GM12872 (cell line): ENCODE measurements at regions not wholly inside any gene's neighbourhood (a gene's known extent, or its start where the extent isn't known, plus 50 kb on each side); places are given as distances from the start of the nearest gene placed in this dataset.

Experiments
- CTCF ChIP-seq: IDR thresholded peaks from 3 replicates; pipeline ENCODE4 v1.5.1; 2011; ENCODE audit warnings: low read depth, mild to moderate bottlenecking, low read length, moderate library complexity; ENCODE audit not compliant: insufficient read depth

GRCh38 chr6:12480379-12480778 is 190.2 kb downstream of the EDN1 start:
- TF ChIP-seq CTCF = no peak

- TF ChIP-seq CTCF = no peak
Measured at GRCh38 chr6:12481292-12481691, 191.1 kb downstream of the EDN1 start.

GRCh38 chr6:12481850-12482249 is 191.7 kb downstream of the EDN1 start:
- TF ChIP-seq CTCF = no peak

- peak; percentile 49; the same call in 2 of the 3 replicates for TF ChIP-seq CTCF
Measured at GRCh38 chr6:12482386-12483375, 192.5 kb downstream of the EDN1 start.

GRCh38 chr6:12483712-12484111 is 193.6 kb downstream of the EDN1 start:
- no peak for TF ChIP-seq CTCF

- no peak for TF ChIP-seq CTCF
Measured at GRCh38 chr6:12484519-12484918, 194.4 kb downstream of the EDN1 start.

GRCh38 chr6:12485226-12485764 is 195.1 kb downstream of the EDN1 start:
- TF ChIP-seq CTCF = no peak
